Body of pancreas (tissue), 4 donors: ENCODE measurements at regions not wholly inside any gene's neighbourhood (a gene's known extent, or its start where the extent isn't known, plus 50 kb on each side); places are given as distances from the start of the nearest gene placed in this dataset.

Experiments used
- ATAC-seq: fragments of 150-250 bp; one replicate; pipeline ENCODE4 v1.9.1; 2016
- DNase-seq, 4 donors: peaks; one replicate each; pipeline ENCODE4 v3.0.0-alpha.2; 2019
- H3K27ac ChIP-seq, 4 donors: fragments of 200-600 bp; sonication (generic); 1 replicate in 3 of 4; 2 replicates in 1 of 4; pipeline versions ENCODE4 v1.5.1 to v1.6.1; 2016 to 2019; ENCODE audit warnings: mild to moderate bottlenecking in 1 of 4, mixed read lengths in 1 of 4, moderate library complexity in 1 of 4
- H3K27me3 ChIP-seq, 2 donors: fragments of 200-600 bp; sonication (generic); one replicate each; pipeline ENCODE4 v1.6.0; 2016; ENCODE audit warnings: mild to moderate bottlenecking in 1 of 2
- H3K36me3 ChIP-seq, 2 donors: fragments of 200-600 bp; sonication (generic); replicated peaks in 1 of 2; 2 replicates each; pipeline ENCODE4 v1.5.1; 2016; ENCODE audit warnings: low read depth in 2 of 2; ENCODE audit not compliant: insufficient read depth in 1 of 2
- H3K4me1 ChIP-seq: fragments of 200-600 bp; sonication (generic); one replicate; pipeline ENCODE4 v1.6.0; 2016
- H3K4me3 ChIP-seq, 2 donors: fragments of 200-600 bp; sonication (generic); 1 replicate in 1 of 2; 2 replicates in 1 of 2; pipeline ENCODE4 v1.5.1; 2016 to 2019
- H3K9me3 ChIP-seq, 3 donors: fragments of 200-600 bp; sonication (generic); 1 replicate in 2 of 3; 2 replicates in 1 of 3; pipeline ENCODE4 v1.5.1; 2016
- CTCF ChIP-seq, 7 experiments: fragments of 450-650 bp in 4 of 7; fragments of 200-600 bp in 3 of 7; sonication (generic) in 3 of 7; IDR thresholded peaks; one replicate each; pipeline ENCODE4 v1.5.1; 2016 to 2019; ENCODE audit warnings: antibody characterized with exemption in 7 of 7
- POLR2A ChIP-seq, 3 donors: fragments of 450-650 bp; IDR thresholded peaks; one replicate each; pipeline ENCODE4 v1.6.1; 2016; ENCODE audit warnings: antibody characterized with exemption in 3 of 3, mild to moderate bottlenecking in 2 of 3
- WGBS, 2 donors: methylation state at CpG; one replicate each; pipeline ENCODE4 v1.1.5; 2017; 5-methylcytosine and 5-hydroxymethylcytosine counted together
- intact Hi-C: fragments of 100-400 bp; cut with DNase I; formaldehyde crosslinking; loops from one replicate; pipeline ENCODE4 v1.15.1; 2023

- Histone ChIP-seq H3K27me3 (no peaks in the 10 kb centered on the region), H3K36me3 (no peaks in the 10 kb centered on the region), H3K4me1 (no peaks in the 10 kb centered on the region), H3K27ac (no peak overlapping the region), H3K4me3 (no peak overlapping the region), H3K9me3 (no peaks in the 10 kb centered on the region)
- intact Hi-C loops, result no loop called here
- ATAC-seq (no peak), DNase-seq (no peak)
- WGBS, 2 donors, result 83 to 84% methylated on average over 2 of the region's 2 CpGs
- TF ChIP-seq POLR2A (IDR thresholded peaks at IDR 0.05) (no peak), CTCF (IDR thresholded peaks at IDR 0.05) (no peak)
Measured at GRCh38 chr6:9464583-9464982, 950.3 kb downstream of the TFAP2A start.

- Histone ChIP-seq H3K36me3 (no peaks in the 10 kb centered on the region), H3K4me3 (no peak overlapping the region), H3K4me1 (no peaks in the 10 kb centered on the region), H3K27me3 (no peaks in the 10 kb centered on the region), H3K9me3 (no peaks in the 10 kb centered on the region), H3K27ac (no peak overlapping the region)
- intact Hi-C loops, result no loop called here
- no peak for TF ChIP-seq POLR2A (IDR thresholded peaks at IDR 0.05)
- DNase-seq (no peak), ATAC-seq (no peak)
- WGBS, 2 donors, result 70 to 73% methylated on average over 4 of the region's 4 CpGs
Measured at GRCh38 chr6:9463311-9463710, 951.6 kb downstream of the TFAP2A start.

GRCh38 chr6:9461188-9461587 lies 953.7 kb downstream of the TFAP2A start:
- TF ChIP-seq CTCF (IDR thresholded peaks at IDR 0.05), result no peak
- intact Hi-C loops, result no loop called here
- no peak overlapping the region for H3K4me3 ChIP-seq

GRCh38 chr6:9458424-9458823 lies 956.5 kb downstream of the TFAP2A start:
- ATAC-seq, result no peak
- Histone ChIP-seq H3K27me3 (no peaks in the 10 kb centered on the region), H3K4me3 (no peak overlapping the region), H3K4me1 (no peaks in the 10 kb centered on the region), H3K27ac (no peak overlapping the region), H3K36me3 (no peaks in the 10 kb centered on the region), H3K9me3 (no peaks in the 10 kb centered on the region)
- 64 to 77% methylated on average over 1 of the region's 1 CpG for WGBS, 2 donors
- TF ChIP-seq CTCF (IDR thresholded peaks at IDR 0.05), result no peak
- TF ChIP-seq POLR2A (IDR thresholded peaks at IDR 0.05), result no peak
- DNase-seq, result no peak
- intact Hi-C loops, result no loop called here

More at GRCh38 chr6:9461188-9461587, 953.7 kb downstream of the TFAP2A start:
- no peaks in the 10 kb centered on the region for H3K36me3 ChIP-seq
- H3K4me1 ChIP-seq, result no peaks in the 10 kb centered on the region
- no peaks in the 10 kb centered on the region for H3K27me3 ChIP-seq
- WGBS, 2 donors, result 60 to 62% methylated on average over 3 of the region's 3 CpGs
- no peaks in the 10 kb centered on the region for H3K9me3 ChIP-seq
- no peak overlapping the region for H3K27ac ChIP-seq
- DNase-seq, result peak in 1 of 4 donors; percentile 5
- no peak for ATAC-seq

GRCh38 chr6:9455864-9456658 lies 958.8 kb downstream of the TFAP2A start:
- ATAC-seq (no peak), DNase-seq (no peak)
- TF ChIP-seq POLR2A (IDR thresholded peaks at IDR 0.05) (no peak), CTCF (IDR thresholded peaks at IDR 0.05) (no peak)
- Histone ChIP-seq H3K36me3 (no peaks in the 10 kb centered on the region), H3K4me1 (no peaks in the 10 kb centered on the region), H3K27ac (no peak overlapping the region), H3K4me3 (no peak overlapping the region), H3K27me3 (no peaks in the 10 kb centered on the region), H3K9me3 (peaks cover 0 to 5% (median 0%) of the 10 kb centered on the region in 3 donors)
- WGBS, 2 donors, result 23 to 25% methylated on average over 7 of the region's 7 CpGs
- intact Hi-C loops, result no loop called here
